GM23338 (cell line): ENCODE measurements at regions not wholly inside any gene's neighbourhood (a gene's known extent, or its start where the extent isn't known, plus 50 kb on each side); places are given as distances from the start of the nearest gene placed in this dataset. TPM values are rescaled to one million over a fixed set of nuclear protein-coding genes. Genes with fewer than 3 reads are reported as not detected.

ENCODE experiments used
- CTCF ChIP-seq, 2 experiments: fragments of 200-600 bp in 1 of 2; sonication (generic) in 1 of 2; conservative IDR thresholded peaks; 2 replicates each; pipeline versions ENCODE4 v1.5.1 to v1.6.1; 2016 to 2017; ENCODE audit warnings: antibody characterized with exemption in 2 of 2, low read depth in 2 of 2, mild to moderate bottlenecking in 2 of 2, moderate library complexity in 1 of 2
- JUNB ChIP-seq: IDR thresholded peaks from one replicate; pipeline ENCODE4 v1.6.1; 2016; ENCODE audit warnings: antibody characterized with exemption; ENCODE audit not compliant: unreplicated experiment
- POLR2AphosphoS5 ChIP-seq: IDR thresholded peaks from 2 replicates; pipeline ENCODE4 v1.6.1; 2016; ENCODE audit warnings: antibody characterized with exemption, low read depth
- ZNF462 ChIP-seq: fragments of 250-450 bp; sonication (Bioruptor Pico); IDR thresholded peaks from 2 replicates; pipeline ENCODE4 v1.5.0; 2020; ENCODE audit warnings: mild to moderate bottlenecking, moderate library complexity
- small RNA-seq: library from RNA; depleted of rRNA; stranded (forward); fragments of <200 nt; gene quantifications from one replicate; pipeline ENCODE3, GENCODE V24; 2014; ENCODE audit warnings: low replicate concordance
- TF ChIP-seq, protein P1 (sequence below): IDR thresholded peaks from 2 replicates; pipeline ENCODE4 v1.6.1; 2016; ENCODE audit warnings: antibody characterized with exemption

GRCh38 chr19:22472180-22472637 lies 50.1 kb upstream of the ZNF98 start (continued):
- TF ChIP-seq ZNF462 (CRISPR knock-in tag) (no peak), CTCF (conservative IDR thresholded peaks at IDR 0.05; ENCODE audit: low read depth in 2 of 2) (no peak), POLR2AphosphoS5 (no peak), JUNB (no peak)
- TF ChIP-seq, protein P1, sequence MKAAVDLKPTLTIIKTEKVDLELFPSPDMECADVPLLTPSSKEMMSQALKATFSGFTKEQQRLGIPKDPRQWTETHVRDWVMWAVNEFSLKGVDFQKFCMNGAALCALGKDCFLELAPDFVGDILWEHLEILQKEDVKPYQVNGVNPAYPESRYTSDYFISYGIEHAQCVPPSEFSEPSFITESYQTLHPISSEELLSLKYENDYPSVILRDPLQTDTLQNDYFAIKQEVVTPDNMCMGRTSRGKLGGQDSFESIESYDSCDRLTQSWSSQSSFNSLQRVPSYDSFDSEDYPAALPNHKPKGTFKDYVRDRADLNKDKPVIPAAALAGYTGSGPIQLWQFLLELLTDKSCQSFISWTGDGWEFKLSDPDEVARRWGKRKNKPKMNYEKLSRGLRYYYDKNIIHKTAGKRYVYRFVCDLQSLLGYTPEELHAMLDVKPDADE, result no peak

Small RNAs in the stretch of these regions (small RNA-seq; reads per million reads assigned to genes)
- not detected for gene AC004004.1
